ENCODE measurements at regions not wholly inside any gene's neighbourhood (a gene's known extent, or its start where the extent isn't known, plus 50 kb on each side); places are given as distances from the start of the nearest gene placed in this dataset.

- TF ChIP-seq CTCF (IDR thresholded peaks at IDR 0.05) = no peak
- TF ChIP-seq POLR2A (IDR thresholded peaks at IDR 0.05) = no peak
Observed at GRCh38 chr18:53649621-53650020, 574.8 kb downstream of the MBD2 start.

Data from lower leg skin (tissue), 3 donors.